ENCODE measurements at regions not wholly inside any gene's neighbourhood (a gene's known extent, or its start where the extent isn't known, plus 50 kb on each side); places are given as distances from the start of the nearest gene placed in this dataset.

DNA sequence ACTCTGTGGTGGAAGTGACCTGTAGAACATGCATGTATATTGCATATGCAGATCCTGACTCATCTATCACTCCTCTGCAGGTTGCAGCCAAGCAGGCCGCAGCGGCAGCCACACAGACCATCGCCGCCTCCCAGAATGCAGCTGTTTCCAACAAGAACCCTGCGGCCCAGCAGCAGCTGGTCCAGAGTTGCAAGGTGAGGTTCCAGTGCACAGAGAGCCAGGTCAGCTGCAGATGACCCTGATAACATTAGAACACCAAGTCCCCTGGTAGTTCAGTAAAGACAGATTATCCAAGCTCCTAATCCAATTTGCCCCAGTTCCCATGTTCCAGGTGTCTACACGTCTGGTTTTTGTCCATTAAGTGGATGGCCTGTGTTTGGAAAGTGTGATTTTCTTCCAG lies 325.1 kb upstream of the TPM1 start:
- no peaks in the 10 kb centered on the region for H3K27me3 ChIP-seq (replicated peaks in 1 of 7)
- H3K36me3 ChIP-seq = peaks cover 0 to 8% (median 0%) of the 10 kb centered on the region in 6 donors
- 83 to 96% (median 90%) methylated on average over 6 of the region's 6 CpGs for whole genome bisulfite sequencing, 5 donors
- TF ChIP-seq POLR2AphosphoS5 (IDR thresholded peaks at IDR 0.05) = no peak
- no peak for TF ChIP-seq CTCF (IDR thresholded peaks at IDR 0.05 in 8 of 11, conservative IDR thresholded peaks at IDR 0.05 in 3 of 11)
- TF ChIP-seq POLR2A (IDR thresholded peaks at IDR 0.05) = no peak
- H3K9me3 ChIP-seq = no peaks in the 10 kb centered on the region
- no peak overlapping the region for H3K4me3 ChIP-seq
- intact Hi-C loops (cut with DNase I; ENCODE audit: low total_unique reads) = no loop called here
- no peak overlapping the region for H3K27ac ChIP-seq
- no peak for DNase-seq
- H3K4me1 ChIP-seq = no peaks in the 10 kb centered on the region

DNA sequence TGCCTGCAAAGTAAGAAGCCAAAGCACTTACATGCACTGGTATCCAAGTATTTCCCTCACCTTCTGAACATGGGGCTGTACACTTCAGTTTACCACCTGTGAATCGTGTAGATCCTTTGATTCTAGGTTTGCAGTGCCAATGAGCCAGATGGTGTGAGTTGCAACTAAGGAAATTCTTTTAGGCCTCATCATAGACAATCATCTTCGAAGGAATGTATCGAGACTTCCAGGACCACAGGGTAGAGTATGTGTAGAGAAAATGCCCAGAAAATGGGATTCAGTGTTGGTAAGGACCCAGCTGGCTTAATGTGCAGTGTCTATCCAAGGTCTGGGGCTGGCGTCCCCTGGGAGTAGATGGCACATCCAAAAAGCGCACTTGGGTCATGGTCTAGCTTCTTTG lies 323.2 kb upstream of the TPM1 start:
- Histone ChIP-seq H3K36me3 (peaks cover 0 to 8% (median 0%) of the 10 kb centered on the region in 6 donors), H3K27me3 (replicated peaks in 1 of 7) (no peaks in the 10 kb centered on the region), H3K27ac (no peak overlapping the region), H3K9me3 (no peaks in the 10 kb centered on the region), H3K4me1 (no peaks in the 10 kb centered on the region), H3K4me3 (no peak overlapping the region)
- intact Hi-C loops (cut with DNase I; ENCODE audit: low total_unique reads) = no loop called here
- DNase-seq = no peak
- WGBS, 5 donors = 90 to 94% (median 92%) methylated on average over 5 of the region's 5 CpGs
- TF ChIP-seq POLR2A (IDR thresholded peaks at IDR 0.05) (no peak), CTCF (IDR thresholded peaks at IDR 0.05 in 8 of 11, conservative IDR thresholded peaks at IDR 0.05 in 3 of 11) (no peak), POLR2AphosphoS5 (IDR thresholded peaks at IDR 0.05) (no peak)

DNA sequence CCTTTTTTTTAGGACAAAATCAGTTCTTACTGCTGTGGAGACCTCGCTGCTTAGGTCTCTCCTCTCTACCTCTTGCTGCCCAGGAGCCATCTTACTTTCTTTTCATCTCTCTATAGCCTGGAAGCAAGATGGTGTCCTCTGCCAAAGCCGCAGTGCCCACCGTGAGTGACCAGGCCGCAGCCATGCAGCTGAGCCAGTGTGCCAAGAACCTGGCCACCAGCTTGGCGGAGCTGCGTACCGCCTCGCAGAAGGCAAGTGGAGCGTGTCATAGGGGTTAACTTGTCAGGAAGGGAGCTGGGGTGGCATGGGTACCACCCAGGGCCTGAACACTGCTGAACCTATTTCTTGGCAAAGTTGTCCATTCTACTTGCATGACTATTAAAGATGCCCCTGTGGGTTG lies 320.3 kb upstream of the TPM1 start:
- Histone ChIP-seq H3K27ac (no peak overlapping the region), H3K27me3 (replicated peaks in 1 of 7) (no peaks in the 10 kb centered on the region), H3K4me3 (no peak overlapping the region), H3K4me1 (no peaks in the 10 kb centered on the region), H3K9me3 (no peaks in the 10 kb centered on the region), H3K36me3 (peaks cover 0 to 7% (median 0%) of the 10 kb centered on the region in 6 donors)
- TF ChIP-seq CTCF (IDR thresholded peaks at IDR 0.05 in 8 of 11, conservative IDR thresholded peaks at IDR 0.05 in 3 of 11) = no peak
- TF ChIP-seq POLR2A (IDR thresholded peaks at IDR 0.05) = no peak
- TF ChIP-seq POLR2AphosphoS5 (IDR thresholded peaks at IDR 0.05) = no peak
- intact Hi-C loops (cut with DNase I; ENCODE audit: low total_unique reads) = no loop called here
- 94 to 98% (median 95%) methylated on average over 9 of the region's 9 CpGs for WGBS, 5 donors
- DNase-seq = no peak

GRCh38 chr15:62726461-62726860 lies 316.1 kb upstream of the TPM1 start:
- Histone ChIP-seq H3K9me3 (peaks cover 0 to 11% (median 0%) of the 10 kb centered on the region in 8 donors), H3K27me3 (replicated peaks in 1 of 7) (no peaks in the 10 kb centered on the region), H3K27ac (no peak overlapping the region), H3K4me3 (no peak overlapping the region), H3K4me1 (no peaks in the 10 kb centered on the region), H3K36me3 (no peaks in the 10 kb centered on the region)
- no peak for DNase-seq
- intact Hi-C loops (cut with DNase I; ENCODE audit: low total_unique reads) = no loop called here
- TF ChIP-seq CTCF (IDR thresholded peaks at IDR 0.05 in 8 of 11, conservative IDR thresholded peaks at IDR 0.05 in 3 of 11) = no peak
- no peak for TF ChIP-seq POLR2A (IDR thresholded peaks at IDR 0.05)
- TF ChIP-seq POLR2AphosphoS5 (IDR thresholded peaks at IDR 0.05) = no peak
